NCI-H2227 (cell line): ENCODE measurements at regions not wholly inside any gene's neighbourhood (a gene's known extent, or its start where the extent isn't known, plus 50 kb on each side); places are given as distances from the start of the nearest gene placed in this dataset.

Experiments
- DNase-seq: peaks from one replicate; lab custom pipeline; 2025; ENCODE audit not compliant: unreplicated experiment; lab: John Stamatoyannopoulos, UW

DNA sequence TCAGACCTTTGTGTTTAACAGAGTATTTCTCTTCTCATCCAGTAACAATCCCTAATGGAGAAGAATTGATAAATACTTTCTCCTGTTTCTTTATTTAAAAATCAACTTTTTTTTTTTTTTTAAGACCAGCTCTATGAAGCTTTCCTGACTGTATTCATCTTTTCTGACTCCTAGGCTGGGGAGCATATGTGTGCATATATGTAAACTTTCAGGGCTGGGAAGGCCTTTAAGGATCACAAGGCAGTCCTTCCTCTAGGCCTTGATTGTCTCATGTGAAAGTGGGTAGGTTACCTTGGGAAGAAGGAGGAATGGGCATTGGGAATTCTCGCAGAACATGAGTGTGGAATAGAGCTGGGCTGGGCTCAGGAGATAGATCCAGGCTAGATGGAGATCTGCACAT, 292.9 kb upstream of the SALL1 start:
- no peak for DNase-seq

DNA sequence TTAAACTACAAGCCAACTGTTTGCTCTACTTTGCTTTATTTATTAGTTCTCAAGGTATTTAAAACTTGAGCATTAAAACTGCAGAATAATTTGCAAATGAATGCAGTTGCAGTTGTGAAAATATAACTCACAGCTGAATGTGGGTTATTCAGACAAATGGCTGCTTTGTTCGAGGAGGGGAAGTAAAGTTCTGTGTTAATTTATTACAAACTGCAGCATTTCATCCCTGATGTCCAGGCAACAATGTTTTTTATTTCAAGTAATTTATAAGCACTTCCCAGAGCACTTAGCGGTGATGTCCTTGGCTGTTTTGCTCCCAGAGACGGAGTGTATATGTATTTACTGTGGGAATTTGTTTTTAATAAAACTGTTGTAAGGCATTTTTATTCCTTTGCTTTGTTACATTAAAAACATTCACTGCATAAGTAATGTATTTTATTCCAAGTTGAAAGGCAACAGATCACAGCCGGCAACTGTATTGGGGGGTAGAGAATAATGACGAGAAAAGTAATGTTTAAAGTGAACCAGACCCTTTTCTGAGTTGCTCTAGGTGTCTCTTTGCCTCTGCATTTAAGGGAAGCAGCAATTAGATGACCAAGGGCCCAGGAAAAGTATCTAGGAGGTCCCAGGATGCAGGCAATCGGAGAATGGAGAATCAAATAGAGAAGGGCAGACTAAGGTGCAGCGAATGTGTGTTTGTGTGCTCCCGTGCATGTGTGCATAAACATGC, 291.2 kb upstream of the SALL1 start:
- no peak for DNase-seq

DNA sequence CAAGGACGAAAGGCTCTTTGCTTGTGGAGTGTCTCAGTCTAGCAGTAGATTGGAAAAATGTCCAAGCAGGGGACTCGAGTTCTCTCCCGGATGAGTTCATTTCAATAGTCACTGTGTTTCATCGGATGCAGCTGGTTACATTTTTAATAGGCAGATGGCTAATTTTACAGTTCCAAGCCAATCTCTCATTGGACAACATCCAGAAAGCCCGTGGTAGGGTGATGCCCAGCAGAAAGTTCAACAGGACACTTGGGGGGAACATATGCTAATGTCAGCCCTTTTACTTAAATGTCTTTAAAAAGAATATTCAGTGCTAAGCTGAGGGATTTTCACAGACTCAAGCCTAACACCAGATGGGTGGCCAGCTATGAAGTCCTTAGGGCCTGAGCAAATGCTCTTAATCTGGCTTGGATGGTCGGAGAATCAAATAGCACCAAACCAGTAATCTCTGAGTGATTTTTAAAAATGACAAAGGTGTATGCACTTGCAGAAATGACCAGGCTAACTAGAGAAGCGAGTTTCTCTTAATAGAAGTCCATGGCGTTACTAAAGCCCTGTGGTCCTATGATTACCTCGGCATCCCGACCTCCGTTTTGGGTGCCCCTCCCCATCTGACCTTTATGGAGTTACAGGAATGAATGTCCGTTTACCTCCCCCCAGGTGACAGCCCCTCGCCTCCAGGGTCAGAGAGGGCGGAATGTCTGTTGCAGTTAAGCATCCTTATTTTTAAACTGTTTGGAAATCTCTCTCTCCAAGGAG, 289.2 kb upstream of the SALL1 start:
- DNase-seq, result no peak

DNA sequence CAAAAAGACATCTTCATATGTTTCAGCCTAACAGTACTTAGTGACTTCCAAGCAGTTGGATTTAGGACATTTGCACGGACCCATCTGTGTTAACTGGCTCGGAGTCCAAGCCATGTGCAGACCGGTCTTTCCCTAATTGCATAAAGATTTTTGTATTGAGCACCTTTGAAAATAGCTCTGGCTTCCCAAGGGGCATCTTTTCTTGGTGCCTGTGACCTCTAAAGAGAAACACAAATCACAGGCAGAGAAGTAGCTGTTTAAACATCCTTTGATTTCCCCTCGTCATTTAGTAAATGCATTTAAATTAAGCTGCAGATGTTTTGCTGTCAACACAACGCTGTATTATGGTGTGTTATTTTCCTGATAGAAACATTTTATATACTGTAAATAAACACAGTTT, 288.2 kb upstream of the SALL1 start:
- no peak for DNase-seq

DNA sequence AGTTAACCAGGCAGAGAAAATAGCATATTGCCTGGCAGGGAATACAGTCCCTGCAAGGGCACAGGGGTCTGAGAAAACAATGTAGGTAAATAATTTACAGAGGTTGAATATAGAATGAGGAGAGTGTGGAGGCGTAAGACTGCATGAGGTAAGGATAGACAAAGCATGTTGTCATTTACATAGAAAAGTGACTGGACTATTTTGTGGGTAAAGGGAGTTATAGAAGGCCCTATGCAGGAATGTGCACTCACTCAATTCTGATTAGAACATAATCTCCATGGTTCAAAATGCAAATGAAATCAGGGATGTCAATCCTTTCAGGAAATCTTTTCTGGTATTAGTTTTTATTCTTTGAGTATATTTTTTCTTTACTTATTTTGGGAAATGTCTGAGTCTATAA, 285.7 kb upstream of the SALL1 start:
- DNase-seq, result no peak

DNA sequence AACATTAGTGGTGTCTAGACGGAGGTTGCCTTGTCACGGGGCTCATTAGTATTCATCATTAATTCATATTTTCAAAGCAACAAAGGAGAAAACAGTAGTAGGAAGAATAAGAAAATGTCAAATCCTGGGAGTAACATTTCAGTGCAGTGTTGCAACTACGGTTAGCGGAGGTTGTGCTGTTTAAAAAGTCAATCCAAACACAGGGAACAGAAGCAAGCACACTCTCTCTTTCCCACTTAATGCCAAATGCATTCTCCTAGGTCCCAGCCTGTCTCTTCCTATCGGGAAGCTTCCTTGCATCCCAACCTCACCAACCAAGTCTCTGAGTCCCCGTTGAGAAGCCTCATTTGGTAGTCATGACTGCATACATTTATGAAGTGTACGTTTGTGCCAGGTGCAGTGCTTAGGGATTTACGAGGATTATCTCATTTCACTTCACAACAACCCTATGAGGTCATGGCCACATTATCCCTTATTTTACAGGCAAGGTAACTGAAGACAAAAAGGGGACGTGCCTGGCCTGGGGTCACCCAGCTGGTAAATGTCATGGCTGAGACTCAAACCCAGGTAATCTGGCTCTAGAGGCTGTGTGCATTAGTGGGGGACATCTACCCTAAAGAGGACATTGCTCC, 283.6 kb upstream of the SALL1 start:
- DNase-seq, result no peak

DNA sequence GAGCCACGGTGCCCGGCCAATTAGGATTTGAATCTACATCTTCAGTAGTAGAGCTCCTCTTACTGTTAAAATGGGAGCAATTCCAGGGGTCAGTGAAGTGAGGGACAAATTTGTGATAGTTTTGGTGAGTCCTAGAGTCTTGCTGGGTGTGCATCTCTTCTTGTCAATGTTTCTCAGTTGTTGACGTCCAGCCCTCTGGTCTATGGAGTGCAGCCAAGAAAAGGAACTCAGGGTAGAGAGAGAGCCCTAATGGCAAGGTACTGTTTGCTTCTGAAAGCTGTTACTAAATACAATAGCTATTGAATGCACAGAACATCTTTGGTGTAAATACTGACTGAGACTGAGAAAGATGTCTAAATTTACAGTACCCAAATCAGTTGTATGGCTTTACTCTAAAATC, 282.5 kb upstream of the SALL1 start:
- DNase-seq, result no peak

DNA sequence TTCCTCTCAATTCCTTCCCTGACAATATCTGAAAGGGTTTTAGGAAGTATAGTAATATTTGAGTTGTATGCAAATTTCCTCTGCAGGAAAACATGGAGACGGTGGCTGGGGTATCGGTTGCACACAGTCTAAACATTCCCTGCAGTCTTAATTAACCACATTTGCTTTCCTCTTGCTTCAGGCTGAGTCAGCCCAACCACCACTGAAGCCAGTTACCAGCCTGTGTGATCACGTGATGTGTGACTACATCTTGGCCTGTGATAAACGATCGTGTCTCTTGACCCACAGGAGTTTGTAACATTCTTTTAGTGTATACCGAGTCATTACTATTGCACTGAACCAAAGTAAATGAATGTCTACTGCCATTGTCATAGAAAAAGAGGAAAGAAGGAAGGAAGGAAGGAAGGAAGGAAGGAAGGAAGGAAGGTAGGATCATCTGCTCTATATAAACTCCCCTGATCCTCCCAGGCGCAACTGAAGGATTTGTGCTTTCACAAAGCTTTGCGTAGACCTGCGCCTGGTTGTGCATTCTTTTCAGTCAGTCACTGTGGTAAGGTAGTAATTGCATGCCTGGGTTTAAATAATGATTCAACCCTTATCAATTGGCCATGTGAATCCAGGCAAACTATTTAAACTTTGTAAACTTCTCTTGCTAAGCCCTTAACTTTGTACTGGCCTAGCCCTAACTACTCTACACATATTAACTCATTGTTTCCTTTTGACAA, 280.6 kb upstream of the SALL1 start:
- DNase-seq, result no peak

DNA sequence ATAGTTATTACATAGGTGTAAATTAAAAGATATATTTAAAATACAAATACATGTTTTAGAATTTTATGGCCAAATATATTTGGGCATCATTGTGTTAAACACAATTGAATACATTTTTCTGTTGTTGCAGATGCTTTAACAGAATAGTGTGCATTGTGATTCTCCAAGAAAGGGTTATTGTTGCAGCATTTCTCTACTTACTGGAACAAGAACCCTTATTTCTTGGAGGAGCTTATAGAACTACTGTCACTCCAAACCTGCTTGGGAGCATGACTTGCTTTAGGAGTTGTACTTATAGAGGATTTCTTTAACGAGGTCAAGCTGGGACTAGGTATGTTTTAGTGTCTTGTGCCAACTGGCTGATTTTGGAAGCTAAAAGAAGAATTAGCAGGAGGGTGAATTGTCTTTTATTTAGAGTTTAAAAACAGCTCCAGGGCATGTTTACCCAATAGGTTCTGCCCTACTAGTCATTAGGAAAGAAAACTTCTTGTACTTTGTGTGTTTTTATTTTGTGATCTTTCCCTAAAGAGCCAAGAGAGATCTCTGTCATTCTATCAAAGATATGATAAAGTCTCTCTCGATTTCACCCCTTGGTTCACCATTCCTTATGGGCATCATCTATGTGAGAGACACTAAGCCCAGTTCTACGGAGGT, 279.8 kb upstream of the SALL1 start:
- no peak for DNase-seq

DNA sequence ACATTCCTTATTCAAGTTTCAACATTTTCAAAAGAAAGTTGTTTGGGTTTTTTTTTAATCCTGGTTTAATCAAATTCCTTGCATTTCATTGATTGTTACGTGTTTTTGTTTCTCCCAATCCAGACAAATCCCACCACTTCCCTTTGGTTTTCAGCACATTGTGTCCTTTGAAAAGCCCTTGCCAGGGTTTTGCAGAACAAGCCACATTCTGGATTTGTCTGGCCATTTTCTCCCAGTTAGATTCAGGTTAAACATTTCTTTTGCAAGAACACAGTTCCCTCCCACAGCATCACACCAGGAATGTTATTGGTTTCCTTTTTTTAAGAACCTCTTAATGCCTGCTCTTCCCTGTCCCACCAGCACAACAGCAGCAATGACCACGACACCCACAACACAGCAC, 278.0 kb upstream of the SALL1 start:
- no peak for DNase-seq

DNA sequence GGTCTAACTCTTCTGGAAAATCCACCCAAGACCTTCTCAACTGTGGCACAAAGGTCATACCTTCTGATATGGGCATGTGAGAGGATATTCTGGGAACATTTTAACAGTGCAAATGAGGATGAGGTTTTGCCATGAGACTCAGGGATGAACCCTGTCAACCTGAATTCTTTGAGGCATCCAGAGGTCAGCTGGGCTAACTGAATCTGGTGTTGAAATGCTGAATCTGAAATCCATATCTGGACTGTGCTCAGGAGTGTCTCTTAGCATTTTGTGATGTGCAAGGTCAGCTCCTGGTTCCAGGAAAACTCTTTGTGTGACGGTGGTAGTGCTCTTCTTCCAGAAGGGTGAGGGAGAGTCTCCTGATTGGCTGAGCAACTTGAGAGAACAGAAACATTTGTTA, 276.0 kb upstream of the SALL1 start:
- no peak for DNase-seq

DNA sequence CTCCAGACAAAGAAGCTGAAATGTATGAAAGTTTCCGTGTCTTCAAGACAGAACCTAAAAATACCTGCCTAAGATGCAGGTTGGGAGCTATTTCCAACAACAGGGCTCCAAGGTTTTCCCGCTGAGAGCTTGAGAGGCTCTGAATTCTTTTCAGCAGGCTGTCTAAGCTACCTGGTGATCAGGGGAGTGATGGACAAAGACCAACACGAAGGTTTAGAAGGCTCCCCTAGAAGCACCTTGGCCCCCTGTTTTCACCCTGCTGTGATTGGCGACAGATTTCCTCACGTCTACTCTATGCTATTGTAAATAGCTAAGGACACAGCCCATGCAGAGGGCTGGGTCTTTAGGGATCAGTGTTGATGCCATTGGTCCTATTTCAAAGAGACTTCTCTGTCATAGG, 275.2 kb upstream of the SALL1 start:
- peak; percentile 70 for DNase-seq

DNA sequence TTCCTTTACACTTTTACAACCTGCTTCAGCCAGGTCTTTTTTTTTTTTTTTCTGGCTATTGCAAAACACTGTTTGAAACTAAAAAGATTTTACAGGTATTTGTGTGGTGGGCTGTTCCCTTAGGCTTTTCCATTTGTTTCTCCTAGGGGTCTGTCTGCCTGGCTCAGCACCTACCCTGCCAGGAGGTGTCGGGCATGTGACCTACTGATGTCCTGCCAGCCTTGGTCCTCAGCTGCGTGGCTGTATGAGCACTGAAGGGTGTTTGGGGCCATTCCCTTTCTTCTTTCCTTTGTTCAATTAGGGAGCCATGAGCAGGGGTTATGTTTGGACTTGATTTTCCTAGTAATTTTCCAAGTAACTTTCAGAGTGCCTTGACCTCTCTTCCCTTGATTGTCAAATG, 269.2 kb upstream of the SALL1 start:
- no peak for DNase-seq

DNA sequence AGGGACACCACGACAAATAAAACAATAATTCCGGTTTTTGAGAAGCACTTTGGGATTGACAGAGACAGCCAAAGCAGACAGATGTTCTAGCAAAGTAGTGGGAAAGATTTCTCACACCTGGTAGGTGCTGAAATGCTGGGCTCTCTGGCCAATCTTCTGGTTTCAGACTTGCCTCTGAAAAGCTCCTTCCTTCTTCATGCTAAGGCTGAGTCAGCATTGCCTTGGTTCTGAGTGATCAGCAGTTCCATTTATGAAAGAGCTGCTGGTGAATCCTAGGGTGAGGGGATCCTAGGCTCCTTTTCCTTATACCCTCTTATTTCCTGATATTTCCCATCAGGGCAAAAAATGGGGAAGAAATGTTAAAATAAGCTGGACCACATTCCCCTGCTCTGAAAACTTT, 268.7 kb upstream of the SALL1 start:
- no peak for DNase-seq

DNA sequence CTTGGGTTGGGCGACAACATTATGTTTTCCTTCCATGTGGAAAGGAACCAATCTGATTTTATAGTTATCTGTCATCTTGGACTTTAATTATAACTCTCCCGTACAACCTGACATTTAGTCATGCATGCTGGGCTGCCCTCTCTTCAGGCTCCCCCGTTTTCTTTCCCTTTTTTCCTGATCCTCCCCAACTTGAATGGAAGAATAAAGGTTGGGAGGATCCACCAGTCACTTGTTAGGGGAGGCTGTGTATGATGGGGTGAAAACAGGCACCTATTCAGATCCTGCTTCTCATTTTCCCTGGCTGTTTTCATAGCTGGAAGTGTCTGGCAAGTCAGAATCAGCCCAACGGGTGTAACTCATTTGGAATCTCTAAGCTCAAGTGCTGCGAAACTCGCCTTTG, 267.2 kb upstream of the SALL1 start:
- DNase-seq, result peak; percentile 21

DNA sequence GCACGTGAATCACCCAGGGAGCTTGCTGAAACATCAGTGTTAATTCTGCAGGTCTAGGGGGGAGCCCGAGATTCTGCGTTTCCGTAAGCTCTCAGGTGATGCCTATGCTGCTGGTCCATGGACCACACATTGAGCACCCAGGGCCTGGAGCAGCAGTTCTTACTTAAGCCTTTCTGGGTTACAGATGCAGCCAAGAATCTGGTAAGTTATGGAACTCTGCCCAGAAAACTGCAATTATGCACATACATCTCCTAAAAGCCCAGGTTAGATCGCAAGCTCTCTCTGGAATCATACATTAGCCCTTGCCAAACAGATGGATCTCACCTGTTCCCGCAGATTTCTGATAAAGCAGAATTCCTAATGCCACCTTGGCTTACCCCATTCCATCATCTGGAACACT, 265.9 kb upstream of the SALL1 start:
- no peak for DNase-seq

DNA sequence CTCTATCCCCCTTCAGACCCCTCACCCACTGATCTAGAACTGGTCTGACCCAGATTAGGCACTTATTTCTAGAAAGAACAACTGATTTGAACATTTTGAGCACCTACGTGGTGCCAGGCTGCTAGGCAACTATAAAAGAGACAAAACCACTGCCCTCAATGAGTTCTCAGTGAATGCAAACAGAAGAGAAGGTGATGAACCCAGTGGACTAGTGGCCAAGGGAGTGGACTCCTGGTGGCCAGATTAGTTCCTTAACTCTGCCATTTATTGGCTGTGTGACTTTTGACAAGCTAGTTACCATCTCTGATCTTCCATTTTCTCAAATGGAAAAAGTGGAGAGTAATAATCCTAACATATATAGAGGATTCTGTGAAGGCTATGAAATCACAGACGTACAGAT, 259.1 kb upstream of the SALL1 start:
- DNase-seq, result no peak

DNA sequence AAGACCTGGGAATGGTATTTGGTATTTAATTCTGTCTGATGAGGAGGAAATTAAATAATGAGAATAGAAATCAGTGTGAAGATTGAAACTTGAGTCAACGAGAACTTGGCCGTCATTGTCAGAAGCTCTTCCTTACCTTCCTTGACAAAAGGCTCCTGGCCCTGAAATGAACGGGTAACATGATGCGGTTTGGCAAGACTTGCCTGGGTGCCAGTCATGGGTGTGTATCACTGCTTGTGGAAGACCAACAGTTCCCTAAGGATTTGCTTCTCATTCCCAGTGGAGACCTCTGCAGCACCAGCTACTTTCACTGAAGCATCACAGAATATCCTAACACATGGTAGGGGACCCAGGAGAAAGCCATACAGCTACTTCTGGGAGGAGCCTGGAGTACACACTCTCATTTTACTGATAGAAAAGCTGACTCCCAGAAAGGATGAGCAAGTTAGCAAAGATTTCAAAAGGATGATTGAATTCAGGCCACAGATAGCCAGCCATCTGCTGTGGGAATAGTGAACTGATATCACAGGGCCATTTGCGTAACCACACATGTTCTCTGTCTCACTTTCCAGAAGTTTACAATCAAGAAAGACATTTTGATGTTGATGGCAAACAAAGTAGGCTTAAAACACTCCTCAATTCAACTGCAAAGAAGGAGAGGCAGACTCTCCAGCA, 258.1 kb upstream of the SALL1 start:
- DNase-seq, result no peak

DNA sequence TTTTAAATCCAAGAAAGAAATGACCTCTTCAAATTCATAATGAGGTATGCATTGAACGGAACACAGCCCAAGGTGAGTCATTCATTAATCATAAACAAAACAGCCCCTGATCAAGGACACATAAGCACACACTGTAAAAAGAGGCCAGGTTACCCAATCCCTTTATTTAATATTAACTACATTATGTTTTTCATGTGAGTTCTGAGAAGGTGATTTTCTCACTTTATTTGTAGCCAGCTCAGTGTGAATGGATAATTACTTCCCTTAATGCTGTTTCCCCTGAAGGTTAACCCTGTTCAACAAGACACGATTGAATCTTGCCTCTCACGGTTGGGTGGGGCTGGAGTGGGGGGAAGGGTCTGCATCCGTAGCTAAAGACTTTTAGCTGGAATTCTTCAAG, 257.3 kb upstream of the SALL1 start:
- DNase-seq, result no peak

DNA sequence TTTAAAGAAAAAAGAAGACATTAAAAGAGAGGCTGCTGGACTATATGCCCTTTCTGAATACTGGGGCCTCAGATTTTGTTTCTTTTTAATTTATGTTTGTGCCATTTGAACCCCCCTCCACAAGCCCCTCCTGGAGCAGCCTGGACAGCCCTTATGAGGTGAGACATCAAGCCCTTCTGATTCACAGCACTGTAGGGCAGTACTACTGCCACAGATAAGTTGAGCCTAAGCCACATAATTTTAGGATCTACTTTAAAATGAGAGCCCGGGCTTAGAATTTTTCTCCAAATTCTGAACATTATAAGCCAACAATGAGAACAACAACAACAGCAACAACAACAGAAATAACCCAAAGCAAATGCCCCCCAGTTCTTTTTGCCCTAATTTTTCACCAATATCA, 256.9 kb upstream of the SALL1 start:
- DNase-seq, result no peak

DNA sequence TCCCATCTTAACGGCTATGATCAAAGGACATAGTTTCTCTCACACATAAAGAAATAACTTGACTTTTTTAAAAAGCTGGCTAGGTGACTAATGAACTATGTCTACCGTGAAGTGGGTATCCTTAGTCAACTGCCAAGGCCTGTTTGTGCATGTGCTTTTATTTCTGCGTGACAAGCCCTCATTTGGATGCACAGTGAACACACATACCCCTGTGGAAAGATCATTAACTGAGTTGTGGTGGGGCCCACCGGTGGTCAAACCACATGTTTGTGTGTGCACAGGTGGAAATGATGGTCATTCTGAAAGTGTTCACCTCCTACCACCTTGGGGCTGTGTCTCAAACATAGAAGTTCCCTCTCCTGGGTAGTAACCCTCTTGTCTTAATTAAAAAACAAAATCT, 256.1 kb upstream of the SALL1 start:
- DNase-seq, result no peak
